Activated T-cell treated with anti-CD3 and anti-CD28 coated beads for 1 hour (primary cell): ENCODE measurements at regions not wholly inside any gene's neighbourhood (a gene's known extent, or its start where the extent isn't known, plus 50 kb on each side); places are given as distances from the start of the nearest gene placed in this dataset.
"Not testable (repeated sequence)": the region's sequence is repeated elsewhere in the genome, so short reads cannot be mapped to it uniquely, and the experiment has no call there.

ENCODE experiments used
- DNase-seq: peaks from one replicate; pipeline ENCODE4 v3.0.0-alpha.2; 2020; ENCODE audit warnings: low read depth

DNA sequence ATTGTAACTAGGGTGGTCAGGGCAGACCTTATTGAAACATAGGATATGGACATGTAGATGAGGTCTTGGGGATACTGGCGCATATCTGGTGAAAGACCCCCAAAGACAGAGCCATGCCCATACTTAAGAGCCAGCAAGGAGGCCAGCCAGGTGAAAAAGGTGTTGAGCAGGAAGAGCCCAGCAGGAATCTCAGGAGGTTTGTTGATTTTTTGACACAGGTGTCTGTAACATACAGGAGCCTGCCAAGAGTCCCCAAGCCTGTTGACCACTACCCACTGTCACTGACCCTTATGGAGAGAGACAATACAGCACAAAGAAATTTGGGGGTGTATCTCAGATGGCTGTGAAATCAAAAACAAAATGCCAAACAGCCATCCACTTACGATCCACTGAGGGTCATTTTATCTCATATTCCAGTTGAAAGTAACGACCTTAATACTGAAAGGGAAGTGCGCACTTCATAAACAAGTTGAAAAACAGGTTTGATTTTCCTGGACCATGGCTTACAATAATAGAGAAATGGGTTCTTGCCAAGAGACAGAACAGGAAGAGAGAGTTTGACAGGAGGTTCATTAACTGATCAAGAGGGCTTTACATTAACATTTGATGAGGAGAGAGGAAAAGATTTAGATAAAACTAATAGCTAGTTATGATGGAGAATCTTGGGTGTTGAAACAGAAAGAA is 163.6 kb downstream of the GLUL start:
- no peak for DNase-seq

GRCh38 chr1:182226618-182227017 is 165.0 kb downstream of the GLUL start:
- DNase-seq = no peak

DNA sequence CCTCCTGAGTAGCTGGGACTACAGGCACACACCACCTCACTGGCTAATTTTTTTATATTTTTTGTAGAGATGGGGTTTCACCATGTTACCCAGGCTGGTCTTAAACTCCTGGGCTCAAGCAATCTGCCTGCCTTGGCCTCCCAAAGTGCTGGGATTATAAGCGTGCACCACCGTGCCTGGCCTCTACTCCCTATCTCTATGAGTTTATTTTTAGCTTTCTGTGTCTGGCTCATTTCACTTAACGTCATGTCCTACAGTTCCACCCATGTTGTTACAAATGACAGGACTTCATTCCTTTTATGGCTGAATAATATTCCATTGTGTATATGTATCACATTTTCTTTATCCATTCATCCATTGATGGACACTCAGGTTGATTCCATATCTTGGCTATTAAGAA is 164.2 kb upstream of the ZNF648 start:
- DNase-seq = not testable (repeated sequence)

DNA sequence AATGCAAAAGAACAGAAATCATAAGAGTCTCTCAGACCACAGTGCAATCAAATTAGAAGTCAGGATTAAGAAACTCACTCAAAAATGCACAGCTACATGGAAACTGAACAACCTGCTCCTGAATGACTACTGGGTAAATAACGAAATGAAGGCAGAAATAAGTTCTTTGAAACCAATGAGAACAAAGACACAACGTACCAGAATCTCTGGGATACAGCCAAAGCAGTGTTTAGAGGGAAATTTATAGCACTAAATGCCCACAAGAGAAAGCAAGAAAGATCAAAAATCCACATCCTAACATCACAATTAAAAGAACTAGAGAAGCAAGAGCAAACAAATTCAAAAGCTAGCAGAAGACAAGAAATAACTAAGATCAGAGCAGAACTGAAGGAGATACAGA is 160.5 kb upstream of the ZNF648 start:
- DNase-seq = not testable (repeated sequence)

DNA sequence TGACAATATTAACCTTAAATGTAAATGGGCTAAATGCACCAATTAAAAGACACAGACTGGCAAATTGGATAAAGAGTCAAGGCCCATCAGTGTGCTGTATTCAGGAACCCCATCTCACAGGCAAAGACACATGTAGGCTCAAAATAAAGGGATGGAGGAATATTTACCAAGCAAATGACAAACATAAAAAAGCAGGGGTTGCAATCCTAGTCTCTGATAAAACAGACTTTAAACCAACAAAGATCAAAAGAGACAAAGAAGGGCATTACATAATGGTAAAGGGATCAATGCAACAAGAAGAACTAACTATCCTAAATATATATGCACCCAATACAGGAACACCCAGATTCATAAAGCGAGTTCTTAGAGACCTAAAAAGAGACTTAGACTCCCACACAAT is 159.9 kb upstream of the ZNF648 start:
- not testable (repeated sequence) for DNase-seq

GRCh38 chr1:182217967-182218366 is 156.5 kb upstream of the ZNF648 start:
- DNase-seq = no peak

GRCh38 chr1:182217071-182217470 is 155.6 kb upstream of the ZNF648 start:
- DNase-seq = no peak

DNA sequence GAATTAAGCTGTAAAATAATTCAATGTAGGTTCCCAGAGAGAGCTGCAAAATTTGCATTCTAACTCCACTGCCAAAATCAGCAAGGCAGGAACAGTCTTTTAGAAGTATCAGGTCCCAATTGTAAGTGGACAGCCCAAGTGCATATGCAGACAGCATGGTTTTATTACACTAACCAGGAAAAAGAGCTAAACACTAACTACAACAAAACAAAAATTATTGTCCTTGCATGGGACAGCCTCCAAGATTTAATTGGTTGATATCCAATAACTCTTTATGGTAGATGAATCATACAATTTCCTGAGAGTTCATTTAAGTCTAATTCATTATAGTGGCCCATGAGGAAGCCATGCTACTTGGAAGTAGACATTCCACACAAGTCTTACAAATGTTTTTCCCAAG is 154.3 kb upstream of the ZNF648 start:
- DNase-seq = no peak

DNA sequence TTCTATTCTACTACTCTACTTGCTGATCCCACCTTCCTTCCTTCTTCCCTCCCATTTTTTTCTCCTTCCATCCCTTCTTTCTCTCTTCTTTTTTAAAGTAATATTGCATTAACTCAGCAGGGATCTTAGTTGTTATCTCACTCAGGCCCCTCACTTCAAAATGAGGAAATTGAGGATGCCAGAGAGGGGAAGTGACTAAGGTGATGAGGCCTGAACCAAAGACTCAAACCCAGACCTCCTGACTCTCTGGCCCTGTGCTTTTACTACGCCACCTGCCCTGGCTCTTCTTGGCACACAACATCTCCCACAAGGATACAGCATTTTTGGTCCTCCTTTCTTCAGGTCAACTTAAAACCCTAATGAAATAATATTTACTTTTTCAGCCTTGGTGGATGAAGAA is 151.7 kb upstream of the ZNF648 start:
- DNase-seq = no peak

- no peak for DNase-seq
Observed at GRCh38 chr1:182211386-182211785, 149.9 kb upstream of the ZNF648 start.

GRCh38 chr1:182210417-182210816 is 148.9 kb upstream of the ZNF648 start:
- DNase-seq = no peak

- no peak for DNase-seq
Observed at GRCh38 chr1:182207300-182207699, 145.8 kb upstream of the ZNF648 start.

DNA sequence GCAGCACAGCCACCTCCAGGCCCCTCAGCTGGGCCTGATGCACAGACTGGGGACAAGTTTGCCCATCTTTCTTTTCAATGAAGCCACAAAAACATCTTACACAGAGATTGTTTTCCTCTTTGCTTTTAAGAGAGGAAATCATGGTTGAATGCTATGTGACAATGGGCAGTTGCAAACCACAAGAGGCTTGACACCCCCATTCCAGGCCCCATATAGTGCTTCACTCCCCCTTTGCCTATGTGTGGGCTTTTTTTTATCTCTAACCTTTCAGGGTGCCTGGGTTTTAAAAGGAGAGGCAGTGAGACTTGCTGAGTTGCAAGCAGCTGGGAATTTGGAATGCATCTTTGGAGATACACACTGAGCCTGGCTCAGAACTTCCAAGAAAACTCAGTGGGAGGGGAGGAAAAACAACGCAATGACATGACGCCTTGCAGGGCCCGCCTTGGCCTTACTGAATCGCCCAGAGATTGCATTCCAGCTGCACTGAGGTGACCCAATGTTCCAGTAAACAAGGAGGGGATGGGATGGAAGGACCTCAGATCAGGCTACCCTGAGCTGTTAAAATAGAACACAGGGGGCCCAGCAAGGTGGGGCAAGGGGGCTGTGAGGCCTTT is 145.2 kb upstream of the ZNF648 start:
- no peak for DNase-seq

GRCh38 chr1:182205351-182206022 is 144.0 kb upstream of the ZNF648 start:
- no peak for DNase-seq

GRCh38 chr1:182203191-182203875 is 141.8 kb upstream of the ZNF648 start:
- DNase-seq = no peak

- not testable (repeated sequence) for DNase-seq
Observed at GRCh38 chr1:182201490-182201889, 140.0 kb upstream of the ZNF648 start.

DNA sequence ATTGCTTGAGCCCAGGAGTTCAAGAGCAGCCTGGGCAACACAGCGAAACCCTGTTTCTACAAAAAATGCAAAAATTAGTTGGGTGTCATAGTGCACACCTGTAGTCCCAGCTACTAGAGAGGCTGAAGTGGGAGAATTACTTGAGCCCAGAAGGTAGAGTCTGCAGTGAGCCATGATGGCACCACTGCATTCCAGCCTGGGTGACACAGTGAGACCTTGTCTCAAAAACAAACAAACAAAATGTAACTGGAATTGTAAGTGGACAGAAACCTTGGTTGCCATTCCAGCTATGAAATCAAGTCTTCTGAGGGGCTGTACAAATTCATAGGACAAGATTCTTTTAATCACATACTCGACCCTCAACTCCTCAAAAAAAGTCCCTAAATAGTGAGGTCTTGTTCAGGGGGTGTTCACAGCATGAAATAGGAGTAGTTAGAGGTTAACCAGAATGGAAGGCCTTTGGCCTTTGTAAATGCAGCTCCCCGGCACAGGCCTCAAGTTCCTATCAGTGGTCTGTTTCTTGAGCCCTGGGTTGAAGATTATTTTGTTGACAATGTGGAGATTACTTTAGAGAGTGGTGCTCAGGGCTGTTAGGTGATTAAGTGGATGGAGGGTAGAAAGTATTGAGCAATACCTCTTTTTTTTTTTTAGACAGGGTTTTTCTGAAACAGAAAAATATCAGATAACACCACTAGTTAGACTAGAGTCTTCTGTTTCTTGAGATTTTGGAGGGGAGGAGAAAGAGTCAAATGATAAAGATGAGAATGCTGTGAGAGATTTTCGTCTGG is 138.7 kb upstream of the ZNF648 start:
- no peak for DNase-seq

- no peak for DNase-seq
Observed at GRCh38 chr1:182198006-182198605, 136.6 kb upstream of the ZNF648 start.

- no peak for DNase-seq
Observed at GRCh38 chr1:182196897-182197870, 135.7 kb upstream of the ZNF648 start.

DNA sequence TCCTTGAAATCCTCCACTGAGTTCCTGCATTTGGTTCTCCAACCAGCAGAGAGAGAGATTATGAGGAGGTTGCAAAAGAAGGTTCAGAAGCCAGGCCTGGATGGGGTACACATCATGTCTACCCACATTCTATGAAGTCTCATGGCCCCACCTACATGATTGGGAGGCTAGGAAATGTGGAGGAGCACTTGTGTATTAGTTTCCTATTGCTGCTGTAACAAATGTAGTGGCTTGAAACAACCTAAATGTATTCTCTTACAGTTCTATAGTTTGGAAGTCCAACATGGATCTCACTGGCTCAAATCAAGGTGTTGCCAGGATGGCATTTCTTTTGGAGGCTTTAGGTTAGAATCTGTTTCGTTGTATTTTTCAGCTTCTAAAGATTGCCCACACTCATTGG is 134.2 kb upstream of the ZNF648 start:
- no peak for DNase-seq
